ENCODE measurements at regions not wholly inside any gene's neighbourhood (a gene's known extent, or its start where the extent isn't known, plus 50 kb on each side); places are given as distances from the start of the nearest gene placed in this dataset.
A peak's percentile ranks its signal among the peaks of the same experiment; 100 is the strongest.
"Not testable (repeated sequence)": the region's sequence is repeated elsewhere in the genome, so short reads cannot be mapped to it uniquely, and the experiment has no call there.

DNA sequence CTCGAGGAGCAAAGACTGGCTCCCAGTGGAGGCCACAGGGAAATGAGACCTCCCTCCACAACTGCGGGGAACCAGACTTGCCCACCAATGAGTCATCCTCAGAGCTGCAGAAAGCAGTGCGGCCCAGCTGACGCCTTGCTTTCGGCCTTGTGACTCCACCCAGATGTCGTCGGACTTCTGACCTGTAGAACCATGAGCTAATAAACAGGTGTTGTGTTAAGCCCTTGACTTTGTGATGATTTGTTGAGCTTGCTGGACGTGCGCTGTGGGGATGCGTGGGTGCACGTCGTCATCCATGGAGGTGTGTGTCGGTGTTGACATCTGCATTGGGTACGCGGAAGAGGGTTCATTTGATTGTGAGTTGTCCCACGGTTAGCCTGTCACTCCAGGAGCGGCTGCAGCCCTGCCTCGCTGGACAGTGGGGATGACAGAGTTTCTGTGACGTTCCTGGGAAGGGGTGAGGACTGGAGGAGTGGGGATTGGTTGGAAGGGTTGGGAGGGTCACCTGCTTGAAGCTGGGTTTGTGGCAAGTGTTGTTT lies 154.1 kb downstream of the SH3BP4 start:
- in situ Hi-C loops (cut with HindIII; ENCODE audit: low pct_ligation_motif_present, low pct_unique_long_range_greater_than_20kb, low sequenced_read_pairs): no loop called here

DNA sequence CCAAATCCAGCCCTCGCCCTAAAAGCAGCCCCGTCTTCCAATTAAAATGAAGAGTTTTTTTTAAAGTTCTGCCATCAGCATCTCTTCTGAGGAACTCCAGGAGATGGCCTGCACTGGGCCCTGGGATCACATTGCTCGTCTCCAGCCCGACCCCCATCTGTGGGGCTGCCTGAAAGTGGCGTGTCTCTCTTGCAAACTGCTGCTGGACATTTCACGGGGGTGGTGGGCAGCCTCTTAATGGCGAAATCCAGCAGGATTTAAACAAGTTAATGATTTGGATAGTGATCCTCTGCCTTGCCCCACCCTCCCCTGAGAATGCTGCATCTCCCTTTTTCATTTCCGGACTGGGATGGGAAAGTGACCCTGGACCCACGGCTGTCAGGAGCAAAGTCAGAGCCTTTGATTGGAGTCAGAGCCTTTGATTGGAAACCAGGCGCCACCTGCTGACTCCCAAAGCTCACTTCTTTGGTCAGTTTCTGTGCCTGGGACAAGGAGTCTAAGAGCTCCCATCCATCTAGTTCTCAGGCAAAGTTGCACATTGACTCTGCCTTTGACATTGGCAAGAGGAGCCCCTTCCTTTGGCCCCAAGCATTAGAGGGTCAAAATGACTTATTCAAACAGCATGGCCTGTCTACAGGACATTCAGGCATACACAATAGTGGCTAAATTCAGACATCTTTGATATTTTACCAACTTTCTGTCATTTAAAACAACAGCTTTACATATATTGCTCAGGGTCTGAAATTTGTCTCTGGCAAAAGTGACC lies 155.2 kb downstream of the SH3BP4 start:
- peak; percentile 81 for DNase-seq
- in situ Hi-C loops (cut with HindIII; ENCODE audit: low pct_ligation_motif_present, low pct_unique_long_range_greater_than_20kb, low sequenced_read_pairs): no loop called here

More for the DNA sequence above, 154.1 kb downstream of the SH3BP4 start:
- DNase-seq: no peak

DNA sequence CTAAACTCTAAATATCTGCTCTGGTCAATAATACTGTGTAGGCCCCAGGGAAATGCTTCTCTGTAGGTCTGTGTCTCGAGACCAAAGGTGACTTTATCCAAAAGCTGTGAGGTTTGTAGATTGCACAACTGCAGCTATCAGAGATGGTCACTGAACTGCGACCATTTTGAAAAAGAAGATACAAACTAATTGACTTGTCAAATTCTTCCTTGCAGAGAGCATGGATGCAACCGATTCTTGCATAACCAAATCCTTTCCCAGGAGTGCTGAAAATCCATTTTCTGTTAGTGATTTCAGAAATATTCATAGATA lies 155.8 kb downstream of the SH3BP4 start:
- in situ Hi-C loops (cut with HindIII; ENCODE audit: low pct_ligation_motif_present, low pct_unique_long_range_greater_than_20kb, low sequenced_read_pairs): no loop called here
- DNase-seq: no peak

DNA sequence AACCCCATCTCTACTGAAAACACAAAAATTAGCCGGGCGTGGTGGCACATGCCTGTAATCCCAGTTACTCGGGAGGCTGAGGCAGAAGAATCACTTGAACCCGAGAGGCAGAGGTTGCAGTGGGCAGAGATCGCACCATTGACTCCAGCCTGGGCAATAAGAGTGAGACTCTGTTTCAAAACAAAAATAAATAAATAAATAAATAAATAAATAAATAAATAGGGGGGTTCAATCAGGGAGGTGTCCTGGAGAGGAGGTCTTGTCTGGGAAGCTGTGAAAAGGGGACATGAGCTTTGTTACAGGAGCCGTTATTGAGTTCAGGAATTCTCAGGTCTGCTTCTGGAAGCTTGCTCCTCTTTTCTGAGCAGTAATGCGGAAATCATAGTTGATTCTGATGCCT lies 157.7 kb downstream of the SH3BP4 start:
- in situ Hi-C loops (cut with HindIII; ENCODE audit: low pct_ligation_motif_present, low pct_unique_long_range_greater_than_20kb, low sequenced_read_pairs); DNase-seq: not testable (repeated sequence)

GRCh38 chr2:235112365-235112764 lies 160.5 kb downstream of the SH3BP4 start:
- no peak for DNase-seq
- in situ Hi-C loops (cut with HindIII; ENCODE audit: low pct_ligation_motif_present, low pct_unique_long_range_greater_than_20kb, low sequenced_read_pairs): loop anchor here (10.0 kb wide), 1 partner anchor 558 kb away; no protein-coding TSS in a partner anchor

DNA sequence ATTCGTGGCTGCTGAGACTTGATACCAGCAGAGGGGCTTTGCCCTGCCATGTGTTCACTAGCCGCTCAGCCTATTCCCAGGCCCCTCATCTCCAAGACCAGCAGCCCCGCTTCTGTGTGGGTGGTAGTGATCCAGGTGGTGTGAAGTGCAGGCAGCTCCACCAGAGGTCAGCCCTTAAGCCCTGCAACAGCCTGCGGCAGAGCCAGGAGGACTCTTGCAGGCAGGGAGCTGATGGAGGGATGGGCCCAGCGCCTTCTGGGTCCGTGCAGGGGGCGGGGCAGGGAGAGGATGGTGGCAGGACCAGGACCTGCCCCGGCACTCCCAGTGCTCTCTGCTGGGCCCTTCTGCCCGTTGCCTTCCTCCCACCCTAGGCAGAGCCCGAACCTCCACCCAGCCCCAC lies 162.0 kb downstream of the SH3BP4 start:
- in situ Hi-C loops (cut with HindIII; ENCODE audit: low pct_ligation_motif_present, low pct_unique_long_range_greater_than_20kb, low sequenced_read_pairs): loop anchor here (10.0 kb wide), 1 partner anchor 559 kb away; no protein-coding TSS in a partner anchor
- DNase-seq: no peak

GRCh38 chr2:235114286-235114685 lies 162.5 kb downstream of the SH3BP4 start:
- no peak for DNase-seq
- in situ Hi-C loops (cut with HindIII; ENCODE audit: low pct_ligation_motif_present, low pct_unique_long_range_greater_than_20kb, low sequenced_read_pairs): loop anchor here (10.0 kb wide), 1 partner anchor 559 kb away; no protein-coding TSS in a partner anchor

GRCh38 chr2:235115521-235115920 lies 163.7 kb downstream of the SH3BP4 start:
- in situ Hi-C loops (cut with HindIII; ENCODE audit: low pct_ligation_motif_present, low pct_unique_long_range_greater_than_20kb, low sequenced_read_pairs): loop anchor here (10.0 kb wide), 1 partner anchor 561 kb away; no protein-coding TSS in a partner anchor
- no peak for DNase-seq

GRCh38 chr2:235116885-235117492 lies 165.2 kb downstream of the SH3BP4 start:
- DNase-seq: peak; percentile 72
- in situ Hi-C loops (cut with HindIII; ENCODE audit: low pct_ligation_motif_present, low pct_unique_long_range_greater_than_20kb, low sequenced_read_pairs): loop anchor here (10.0 kb wide), 1 partner anchor 562 kb away; no protein-coding TSS in a partner anchor

- in situ Hi-C loops (cut with HindIII; ENCODE audit: low pct_ligation_motif_present, low pct_unique_long_range_greater_than_20kb, low sequenced_read_pairs): no loop called here
- DNase-seq: no peak
Measured at GRCh38 chr2:235126768-235127167, 175.0 kb downstream of the SH3BP4 start.

DNA sequence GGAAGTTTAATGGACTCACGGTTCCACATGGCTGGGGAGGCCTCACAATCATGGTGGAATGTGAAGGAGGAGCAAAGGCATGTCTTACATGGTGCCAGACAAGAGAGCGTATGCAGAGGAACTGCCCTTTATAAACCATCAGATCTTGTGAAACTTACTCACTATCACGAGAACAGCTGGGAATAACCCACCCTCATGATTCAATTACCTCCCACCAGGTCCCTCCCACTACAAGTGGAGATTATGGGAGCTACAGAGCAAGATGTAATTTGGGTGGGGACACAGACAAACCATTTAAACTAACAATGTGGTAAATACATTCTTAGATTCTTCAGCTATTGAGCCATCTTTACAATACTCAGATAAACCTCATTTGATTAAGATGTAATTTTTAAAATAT lies 176.1 kb downstream of the SH3BP4 start:
- in situ Hi-C loops (cut with HindIII; ENCODE audit: low pct_ligation_motif_present, low pct_unique_long_range_greater_than_20kb, low sequenced_read_pairs): no loop called here
- no peak for DNase-seq

DNA sequence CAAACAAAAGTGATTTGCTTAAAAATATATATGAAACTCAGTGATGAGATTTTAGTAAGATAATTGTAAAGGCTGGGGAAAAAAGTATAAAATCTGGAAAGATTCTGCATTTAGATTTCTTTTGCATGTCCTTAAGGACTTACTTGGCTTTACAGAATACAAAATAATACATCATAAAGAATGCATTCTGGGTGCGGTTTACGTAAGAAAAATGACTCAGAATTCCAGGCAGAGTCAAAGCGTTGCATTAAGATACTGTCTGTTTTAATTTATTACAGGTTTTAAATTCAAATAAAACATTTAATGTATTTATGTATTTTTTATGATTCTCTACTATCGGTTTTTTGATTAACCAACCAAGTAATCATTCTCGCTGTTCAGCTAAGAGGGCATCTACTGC lies 178.0 kb downstream of the SH3BP4 start:
- no peak for DNase-seq
- in situ Hi-C loops (cut with HindIII; ENCODE audit: low pct_ligation_motif_present, low pct_unique_long_range_greater_than_20kb, low sequenced_read_pairs): no loop called here

GRCh38 chr2:235131334-235132305 lies 179.8 kb downstream of the SH3BP4 start:
- in situ Hi-C loops (cut with HindIII; ENCODE audit: low pct_ligation_motif_present, low pct_unique_long_range_greater_than_20kb, low sequenced_read_pairs): no loop called here
- no peak for DNase-seq

DNA sequence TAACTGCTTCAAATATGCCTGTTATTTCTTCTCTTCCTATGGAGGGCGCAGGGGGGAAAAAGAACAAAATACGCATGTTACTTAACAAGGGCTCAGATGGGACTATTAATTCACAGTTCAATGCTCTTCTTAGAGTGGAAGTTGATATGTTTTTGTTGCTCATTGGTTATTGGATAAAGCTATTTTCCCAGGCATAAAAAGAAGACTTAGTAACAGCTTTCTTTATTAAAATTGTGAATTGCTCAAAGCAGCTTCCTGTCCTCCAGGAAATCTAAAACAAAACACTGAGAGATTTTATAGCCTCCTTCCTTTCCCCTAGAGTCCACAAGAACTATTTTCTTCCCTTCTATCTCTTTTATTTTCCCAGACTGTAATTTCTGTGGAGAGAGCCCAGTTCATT lies 180.8 kb downstream of the SH3BP4 start:
- DNase-seq: no peak
- in situ Hi-C loops (cut with HindIII; ENCODE audit: low pct_ligation_motif_present, low pct_unique_long_range_greater_than_20kb, low sequenced_read_pairs): no loop called here

DNA sequence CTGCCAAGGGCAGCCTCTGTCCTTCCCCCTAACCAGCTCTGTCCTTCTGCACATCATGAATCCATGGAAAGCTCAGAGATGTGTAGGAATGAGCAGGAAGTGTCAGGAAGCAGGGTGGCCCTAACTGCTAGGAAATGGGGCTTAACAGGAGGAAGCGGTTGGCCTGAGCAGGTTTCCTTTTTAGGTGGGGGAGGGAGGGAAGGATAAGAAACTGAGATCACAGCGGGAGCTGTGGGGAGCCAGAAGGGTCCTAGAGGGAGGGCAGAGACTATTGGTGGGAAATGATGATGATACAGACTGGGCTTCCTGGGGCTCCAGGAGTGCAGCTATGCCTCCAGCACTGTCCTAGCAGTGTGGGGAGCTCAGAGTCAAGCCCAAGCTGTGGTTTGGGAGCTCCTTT lies 182.0 kb downstream of the SH3BP4 start:
- in situ Hi-C loops (cut with HindIII; ENCODE audit: low pct_ligation_motif_present, low pct_unique_long_range_greater_than_20kb, low sequenced_read_pairs): no loop called here
- no peak for DNase-seq

DNA sequence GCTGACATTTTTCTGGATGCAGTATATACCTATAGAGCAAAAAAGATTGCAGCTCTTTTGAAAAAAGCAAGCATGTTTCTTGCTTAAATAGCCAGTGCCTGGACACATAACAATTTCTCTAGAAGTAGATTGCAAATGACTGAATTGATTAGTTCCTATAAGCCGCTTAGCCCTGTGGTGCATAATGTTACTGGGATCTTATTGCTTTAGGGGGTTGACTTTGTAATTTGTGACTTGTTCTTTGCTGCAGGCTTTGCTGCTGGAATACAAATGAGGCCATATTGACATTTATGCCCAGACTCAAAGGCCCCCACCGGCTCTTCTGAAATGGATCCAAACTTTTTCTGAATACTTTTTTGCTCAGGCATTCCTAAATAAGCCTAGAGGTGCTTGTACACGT lies 182.6 kb downstream of the SH3BP4 start:
- no peak for DNase-seq
- in situ Hi-C loops (cut with HindIII; ENCODE audit: low pct_ligation_motif_present, low pct_unique_long_range_greater_than_20kb, low sequenced_read_pairs): no loop called here

- no peak for DNase-seq
- in situ Hi-C loops (cut with HindIII; ENCODE audit: low pct_ligation_motif_present, low pct_unique_long_range_greater_than_20kb, low sequenced_read_pairs): no loop called here
Measured at GRCh38 chr2:235135195-235135965, 183.6 kb downstream of the SH3BP4 start.

DNA sequence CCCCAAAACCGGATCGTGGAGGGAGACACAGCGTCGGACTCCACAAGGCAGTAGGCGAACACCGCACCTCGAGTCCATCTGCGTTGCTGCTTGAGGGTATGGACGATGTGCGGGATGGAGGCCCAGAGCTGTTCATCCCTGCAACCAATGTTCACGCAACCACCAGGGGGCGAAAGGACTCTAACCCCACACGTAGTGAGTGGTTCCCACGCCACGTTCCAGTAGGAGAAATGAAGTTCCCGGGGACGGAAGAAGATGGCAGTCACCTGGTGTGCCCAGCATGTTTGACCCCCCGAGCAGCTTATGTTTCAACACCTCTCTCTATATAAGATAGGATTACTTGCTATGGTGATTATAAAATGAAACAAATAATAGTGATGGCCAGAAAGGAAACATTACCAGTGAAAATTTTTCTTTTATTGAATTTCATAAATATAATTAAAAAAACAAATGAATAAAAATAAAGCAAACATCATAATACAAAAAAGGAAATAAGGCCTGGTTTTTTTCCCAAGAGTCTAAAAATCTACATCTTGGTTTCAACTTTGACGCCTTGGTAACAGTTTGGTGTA lies 184.3 kb downstream of the SH3BP4 start:
- DNase-seq: peak; percentile 82
- in situ Hi-C loops (cut with HindIII; ENCODE audit: low pct_ligation_motif_present, low pct_unique_long_range_greater_than_20kb, low sequenced_read_pairs): no loop called here

All from ACHN (cell line).